Cardiac fibroblast (primary cell): ENCODE measurements at regions not wholly inside any gene's neighbourhood (a gene's known extent, or its start where the extent isn't known, plus 50 kb on each side); places are given as distances from the start of the nearest gene placed in this dataset.
A peak's percentile ranks its signal among the peaks of the same experiment; 100 is the strongest.

Source experiments
- DNase-seq, 2 donors: peaks; one replicate each; pipeline versions ENCODE4 v3.0.0 to v3.0.0-alpha.2; 2010; ENCODE audit warnings: low read depth in 2 of 2
- H3K4me3 ChIP-seq, 2 donors: replicated peaks in 1 of 2; 1 replicate in 1 of 2; 2 replicates in 1 of 2; pipeline ENCODE4 v1.5.1; 2011; ENCODE audit warnings: low read depth in 2 of 2, low read length in 2 of 2, mild to moderate bottlenecking in 2 of 2, moderate library complexity in 1 of 2
- TF ChIP-seq, protein P1 (sequence below): IDR thresholded peaks from one replicate; pipeline ENCODE4 v1.5.1; 2011; ENCODE audit warnings: low read depth, mild to moderate bottlenecking, low read length, inconsistent platforms

DNA sequence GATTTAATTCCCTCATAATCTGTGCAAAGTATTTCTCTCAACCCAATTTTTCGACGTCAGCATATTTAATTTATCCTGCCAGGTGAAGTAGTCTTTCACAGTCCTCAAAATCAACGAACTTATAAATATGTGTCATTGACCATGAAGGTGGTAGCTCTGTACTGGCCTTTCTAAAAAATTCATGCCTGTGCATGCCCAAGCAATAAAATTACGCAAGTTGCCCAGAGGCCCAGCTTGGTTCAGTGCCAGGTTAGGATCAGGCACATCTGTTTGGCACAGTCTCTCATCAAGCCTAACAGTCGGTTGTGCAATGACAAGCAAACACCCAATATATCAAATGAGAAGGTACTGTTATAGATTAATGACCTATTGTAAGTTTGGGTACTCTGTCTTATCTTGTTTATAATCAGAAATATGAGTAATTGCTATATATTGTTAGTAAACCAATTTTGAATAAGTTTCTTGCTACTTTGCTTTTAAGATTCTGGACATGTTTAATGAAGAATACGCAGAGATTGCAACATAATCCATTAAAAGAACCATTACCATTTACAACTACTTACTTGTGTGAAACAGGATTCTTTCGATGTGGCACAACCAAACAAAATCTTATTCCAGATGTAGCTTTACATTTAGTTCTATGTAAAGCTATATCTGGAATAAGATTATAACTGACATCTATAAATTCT is 159.0 kb upstream of the IL12A start:
- DNase-seq: peak; percentile 70 to 81
- no peak overlapping the region for H3K4me3 ChIP-seq
- TF ChIP-seq, protein P1, sequence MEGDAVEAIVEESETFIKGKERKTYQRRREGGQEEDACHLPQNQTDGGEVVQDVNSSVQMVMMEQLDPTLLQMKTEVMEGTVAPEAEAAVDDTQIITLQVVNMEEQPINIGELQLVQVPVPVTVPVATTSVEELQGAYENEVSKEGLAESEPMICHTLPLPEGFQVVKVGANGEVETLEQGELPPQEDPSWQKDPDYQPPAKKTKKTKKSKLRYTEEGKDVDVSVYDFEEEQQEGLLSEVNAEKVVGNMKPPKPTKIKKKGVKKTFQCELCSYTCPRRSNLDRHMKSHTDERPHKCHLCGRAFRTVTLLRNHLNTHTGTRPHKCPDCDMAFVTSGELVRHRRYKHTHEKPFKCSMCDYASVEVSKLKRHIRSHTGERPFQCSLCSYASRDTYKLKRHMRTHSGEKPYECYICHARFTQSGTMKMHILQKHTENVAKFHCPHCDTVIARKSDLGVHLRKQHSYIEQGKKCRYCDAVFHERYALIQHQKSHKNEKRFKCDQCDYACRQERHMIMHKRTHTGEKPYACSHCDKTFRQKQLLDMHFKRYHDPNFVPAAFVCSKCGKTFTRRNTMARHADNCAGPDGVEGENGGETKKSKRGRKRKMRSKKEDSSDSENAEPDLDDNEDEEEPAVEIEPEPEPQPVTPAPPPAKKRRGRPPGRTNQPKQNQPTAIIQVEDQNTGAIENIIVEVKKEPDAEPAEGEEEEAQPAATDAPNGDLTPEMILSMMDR: no peak

DNA sequence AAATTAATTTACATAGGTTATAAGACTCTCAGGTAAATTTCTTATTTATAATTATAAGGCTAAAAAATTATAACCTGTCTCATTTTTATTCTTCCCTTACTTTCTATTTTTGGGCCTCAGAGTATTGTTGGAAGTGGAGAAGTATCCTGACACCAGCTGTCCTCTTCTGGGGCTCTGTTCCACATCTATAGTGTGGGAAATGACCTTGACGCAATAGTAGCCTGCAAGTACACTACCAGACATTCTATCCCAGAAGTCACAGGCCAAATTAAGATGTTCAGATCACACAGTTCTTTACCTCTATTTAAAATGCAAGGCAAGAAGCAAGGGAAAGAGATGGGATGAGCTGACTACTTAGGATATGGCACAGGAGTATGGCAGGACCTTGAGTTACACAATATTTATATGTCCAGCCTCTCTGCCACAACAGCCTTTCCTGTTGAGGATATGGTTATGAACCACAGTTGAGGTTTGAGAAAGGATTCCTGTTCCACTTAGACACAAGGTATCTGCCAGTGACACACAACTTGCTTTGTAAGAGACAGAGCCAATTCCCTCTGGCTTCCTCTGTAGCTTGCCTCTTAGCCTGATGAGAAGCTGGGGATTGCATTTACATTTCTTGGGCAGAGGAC is 158.0 kb upstream of the IL12A start:
- TF ChIP-seq, protein P1: no peak
- DNase-seq: peak in 1 of 2 donors; percentile 56
- H3K4me3 ChIP-seq: no peak overlapping the region

DNA sequence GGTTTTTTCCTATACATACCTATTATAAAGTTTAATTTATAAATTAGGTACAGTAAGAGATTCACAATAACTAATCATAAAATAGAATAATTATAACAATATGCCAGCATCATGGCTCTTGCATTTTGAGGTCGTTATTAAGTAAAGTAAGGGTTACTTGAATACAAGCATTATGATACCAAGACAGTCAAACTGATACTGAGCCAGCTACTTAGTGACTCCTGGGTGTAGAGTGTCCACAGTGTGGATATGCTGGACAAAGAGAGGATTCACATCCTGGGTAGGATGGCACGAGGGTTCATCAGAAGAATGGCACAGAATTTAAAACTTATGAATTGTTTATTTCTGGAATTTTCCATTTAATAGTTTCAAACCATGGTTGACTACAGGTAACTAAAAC is 157.2 kb upstream of the IL12A start:
- H3K4me3 ChIP-seq: no peak overlapping the region
- DNase-seq: no peak
- TF ChIP-seq, protein P1: no peak

DNA sequence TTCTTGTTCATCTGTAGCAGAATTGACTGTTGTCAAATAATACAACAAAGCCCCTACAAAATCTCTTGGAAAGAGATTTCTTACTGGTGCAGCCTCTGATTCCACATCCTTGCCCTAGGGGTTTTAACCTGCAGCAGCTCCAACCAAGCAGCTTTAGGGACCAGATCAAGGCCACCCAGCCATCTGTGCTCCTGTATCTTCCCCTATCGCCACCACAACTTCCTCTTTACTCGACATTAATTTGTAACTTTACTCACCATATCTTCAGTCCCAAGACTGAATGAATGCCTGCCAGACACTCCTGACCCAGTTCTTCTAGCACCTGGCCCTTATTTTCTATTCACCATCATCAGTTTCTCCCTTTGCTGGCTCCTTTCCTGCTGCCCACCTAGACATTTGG is 156.6 kb upstream of the IL12A start:
- DNase-seq: no peak
- no peak overlapping the region for H3K4me3 ChIP-seq
- TF ChIP-seq, protein P1: no peak

DNA sequence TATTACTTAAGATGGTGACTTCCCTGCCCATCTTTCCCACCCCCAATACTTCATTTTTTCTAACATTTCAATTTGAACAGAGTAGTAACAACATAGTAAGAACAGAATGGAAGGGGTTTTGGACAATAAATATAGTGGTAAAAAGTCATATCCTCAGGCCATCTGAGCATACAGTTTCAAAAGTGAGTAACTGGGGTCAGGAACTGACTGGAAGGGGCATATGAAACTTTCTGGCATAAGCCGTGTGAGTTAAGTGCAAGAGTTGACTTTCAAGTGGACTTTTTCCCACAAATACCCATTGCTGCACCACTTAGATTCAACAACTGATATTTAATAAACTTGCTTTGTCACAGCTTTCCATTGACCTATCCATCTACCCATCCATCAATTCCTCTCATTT is 153.5 kb upstream of the IL12A start:
- no peak for DNase-seq
- TF ChIP-seq, protein P1: no peak

DNA sequence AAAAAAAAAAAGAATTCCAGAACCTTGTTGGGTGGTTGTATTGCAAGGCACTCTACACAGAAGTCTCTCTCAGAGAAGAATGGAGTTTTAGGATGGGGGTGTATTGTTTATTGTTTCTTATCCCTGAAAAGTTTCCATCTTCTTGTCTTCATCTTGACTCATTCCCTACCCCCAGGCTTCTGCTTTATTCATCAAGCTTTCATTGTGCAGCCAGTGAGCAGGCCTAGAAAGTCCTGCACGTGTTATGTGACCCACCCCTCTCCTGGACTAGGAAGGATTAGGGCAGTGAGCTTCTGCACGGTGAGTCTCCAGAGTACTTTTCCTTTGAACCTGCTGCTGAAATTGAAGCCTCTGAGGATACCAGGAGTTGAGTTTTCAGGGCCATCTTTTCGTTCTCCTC is 150.9 kb upstream of the IL12A start:
- peak in 1 of 2 donors; percentile 43 for DNase-seq
- H3K4me3 ChIP-seq: no peak overlapping the region
- TF ChIP-seq, protein P1: no peak

More for the DNA sequence above, 153.5 kb upstream of the IL12A start:
- no peak overlapping the region for H3K4me3 ChIP-seq

DNA sequence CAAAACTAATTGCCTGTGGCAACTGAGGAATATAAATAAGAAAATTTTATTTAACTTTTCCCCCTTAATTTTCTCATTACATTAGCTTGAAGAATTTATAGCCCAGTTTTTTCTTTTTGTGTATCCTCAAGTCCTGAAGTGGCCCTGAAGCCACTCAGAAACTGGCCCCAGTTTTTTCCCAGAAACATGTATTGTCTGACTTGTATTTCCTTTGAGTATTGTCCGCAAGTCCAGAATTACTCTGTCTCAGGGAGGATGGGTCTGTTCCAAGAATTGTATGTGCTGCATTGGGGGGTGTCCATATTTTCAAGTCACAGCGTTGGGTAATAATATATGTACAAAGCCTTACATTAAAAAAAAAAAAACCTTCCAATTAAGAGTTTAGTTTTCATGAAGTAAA is 149.7 kb upstream of the IL12A start:
- no peak overlapping the region for H3K4me3 ChIP-seq
- TF ChIP-seq, protein P1: no peak
- DNase-seq: no peak
